Natural killer cell (primary cell): ENCODE measurements at regions not wholly inside any gene's neighbourhood (a gene's known extent, or its start where the extent isn't known, plus 50 kb on each side); places are given as distances from the start of the nearest gene placed in this dataset.

ENCODE experiments used
- ATAC-seq, 3 donors: fragments of 150-1000 bp in 2 of 3; fragments of 200-7000 bp in 1 of 3; cut with Tn5 transposase; 1 replicate in 1 of 3; 2 replicates in 2 of 3; pipeline ENCODE4 v1.10.0; 2021; ENCODE audit warnings: mild to moderate bottlenecking in 2 of 3, moderate library complexity in 2 of 3
- DNase-seq, 2 donors: peaks; one replicate each; pipeline versions ENCODE4 v3.0.0 to v3.0.0-alpha.2; 2013 to 2021; ENCODE audit warnings: mixed read lengths in 1 of 2
- H3K27ac ChIP-seq: one replicate; pipeline ENCODE4 v1.5.1; 2013; ENCODE audit warnings: mild to moderate bottlenecking, low read length
- H3K27me3 ChIP-seq: one replicate; pipeline ENCODE4 v1.6.1; 2013; ENCODE audit warnings: low read length; ENCODE audit not compliant: control insufficient read depth, insufficient read depth
- H3K36me3 ChIP-seq: one replicate; pipeline ENCODE4 v1.6.1; 2013; ENCODE audit warnings: low read length; ENCODE audit not compliant: control insufficient read depth, insufficient read depth
- H3K4me1 ChIP-seq: one replicate; pipeline ENCODE4 v1.6.1; 2013; ENCODE audit warnings: low read length; ENCODE audit not compliant: control insufficient read depth, insufficient read depth
- H3K4me3 ChIP-seq: one replicate; pipeline ENCODE4 v1.5.1; 2013; ENCODE audit warnings: low read length
- H3K9me3 ChIP-seq: one replicate; pipeline ENCODE4 v1.6.1; 2013; ENCODE audit warnings: low read length; ENCODE audit not compliant: control insufficient read depth, insufficient read depth
- H3K27ac Mint-ChIP-seq, 2 donors: one replicate each; pipeline ENCODE4 v1.8.0; 2022; ENCODE audit warnings: mild to moderate bottlenecking in 2 of 2, mixed read lengths in 2 of 2, moderate library complexity in 1 of 2
- H3K27me3 Mint-ChIP-seq, 2 donors: one replicate each; pipeline ENCODE4 v1.8.0; 2022; ENCODE audit warnings: low read depth in 2 of 2, mixed read lengths in 2 of 2
- H3K36me3 Mint-ChIP-seq: one replicate; pipeline ENCODE4 v1.8.0; 2022; ENCODE audit warnings: mixed read lengths
- H3K4me1 Mint-ChIP-seq, 2 donors: one replicate each; pipeline ENCODE4 v1.8.0; 2022; ENCODE audit warnings: mixed read lengths in 2 of 2
- H3K4me3 Mint-ChIP-seq: one replicate; pipeline ENCODE4 v1.8.0; 2022; ENCODE audit warnings: mild to moderate bottlenecking, moderate library complexity, mixed read lengths
- H3K9me3 Mint-ChIP-seq, 2 donors: one replicate each; pipeline ENCODE4 v1.8.0; 2022; ENCODE audit warnings: mixed read lengths in 2 of 2
- WGBS: methylation state at CpG from one replicate; pipeline ENCODE4 v1.1.7; 2013; ENCODE audit warnings: missing lambda C conversion rate; ENCODE audit not compliant: insufficient coverage; 5-methylcytosine and 5-hydroxymethylcytosine counted together
- intact Hi-C: fragments of 100-400 bp; cut with micrococcal nuclease; formaldehyde crosslinking; loops from one replicate; pipeline ENCODE4 v1.14.2; 2022
- TF ChIP-seq, protein P1 (sequence below): fragments of 200-600 bp; IDR thresholded peaks from one replicate; pipeline ENCODE4 v1.8.0; 2022; ENCODE audit warnings: antibody characterized with exemption

DNA sequence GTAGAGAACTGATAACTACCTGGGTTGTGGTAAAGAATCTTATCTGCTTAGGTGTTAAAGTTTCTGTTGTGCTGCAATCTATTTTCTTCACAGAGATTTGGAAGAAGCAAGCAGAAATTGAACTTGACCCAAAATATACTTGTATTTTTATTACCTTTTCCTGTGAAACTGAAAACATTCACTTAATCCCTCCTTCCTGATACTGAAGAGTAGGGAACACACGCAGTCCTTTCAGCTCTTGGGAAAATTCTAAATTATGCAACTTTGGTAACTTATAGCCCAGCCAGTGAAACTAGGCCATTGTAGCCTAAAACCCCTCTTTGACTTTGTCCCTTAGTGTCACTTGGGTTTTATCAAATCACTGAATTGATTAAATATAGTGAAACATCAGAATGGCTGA lies 128.4 kb upstream of the MEIS1 start:
- WGBS, result 100% methylated on average over 1 of the region's 1 CpG
- H3K27ac ChIP-seq, result no peak overlapping the region

GRCh38 chr2:66305718-66306117 lies 129.2 kb upstream of the MEIS1 start:
- ATAC-seq (no peak), DNase-seq (no peak)
- Histone ChIP-seq H3K36me3 (no peaks in the 10 kb centered on the region), H3K27ac (no peak overlapping the region), H3K27me3 (no peaks in the 10 kb centered on the region), H3K9me3 (no peaks in the 10 kb centered on the region), H3K4me3 (no peak overlapping the region), H3K4me1 (no peaks in the 10 kb centered on the region)
- H3K4me3 Mint-ChIP-seq, result no peak overlapping the region
- WGBS, result 93% methylated on average over 12 of the region's 12 CpGs
- H3K9me3 Mint-ChIP-seq, result peaks cover 2% of the 10 kb centered on the region in 2 donors
- no peaks in the 10 kb centered on the region for H3K27me3 Mint-ChIP-seq
- intact Hi-C loops, result no loop called here
- H3K4me1 Mint-ChIP-seq, result no peaks in the 10 kb centered on the region
- H3K36me3 Mint-ChIP-seq, result no peaks in the 10 kb centered on the region
- H3K27ac Mint-ChIP-seq, result no peak overlapping the region
- TF ChIP-seq, protein P1, sequence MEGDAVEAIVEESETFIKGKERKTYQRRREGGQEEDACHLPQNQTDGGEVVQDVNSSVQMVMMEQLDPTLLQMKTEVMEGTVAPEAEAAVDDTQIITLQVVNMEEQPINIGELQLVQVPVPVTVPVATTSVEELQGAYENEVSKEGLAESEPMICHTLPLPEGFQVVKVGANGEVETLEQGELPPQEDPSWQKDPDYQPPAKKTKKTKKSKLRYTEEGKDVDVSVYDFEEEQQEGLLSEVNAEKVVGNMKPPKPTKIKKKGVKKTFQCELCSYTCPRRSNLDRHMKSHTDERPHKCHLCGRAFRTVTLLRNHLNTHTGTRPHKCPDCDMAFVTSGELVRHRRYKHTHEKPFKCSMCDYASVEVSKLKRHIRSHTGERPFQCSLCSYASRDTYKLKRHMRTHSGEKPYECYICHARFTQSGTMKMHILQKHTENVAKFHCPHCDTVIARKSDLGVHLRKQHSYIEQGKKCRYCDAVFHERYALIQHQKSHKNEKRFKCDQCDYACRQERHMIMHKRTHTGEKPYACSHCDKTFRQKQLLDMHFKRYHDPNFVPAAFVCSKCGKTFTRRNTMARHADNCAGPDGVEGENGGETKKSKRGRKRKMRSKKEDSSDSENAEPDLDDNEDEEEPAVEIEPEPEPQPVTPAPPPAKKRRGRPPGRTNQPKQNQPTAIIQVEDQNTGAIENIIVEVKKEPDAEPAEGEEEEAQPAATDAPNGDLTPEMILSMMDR, result no peak

More for the DNA sequence above, 128.4 kb upstream of the MEIS1 start:
- H3K27me3 Mint-ChIP-seq, result no peaks in the 10 kb centered on the region
- DNase-seq, result no peak
- no peaks in the 10 kb centered on the region for H3K4me1 ChIP-seq
- H3K9me3 Mint-ChIP-seq, result peaks cover 2 to 4% of the 10 kb centered on the region in 2 donors
- no peak overlapping the region for H3K4me3 Mint-ChIP-seq
- no peaks in the 10 kb centered on the region for H3K36me3 ChIP-seq
- no peak overlapping the region for H3K27ac Mint-ChIP-seq
- TF ChIP-seq, protein P1, result no peak
- no peaks in the 10 kb centered on the region for H3K4me1 Mint-ChIP-seq
- no peaks in the 10 kb centered on the region for H3K27me3 ChIP-seq
- no peak overlapping the region for H3K4me3 ChIP-seq
- intact Hi-C loops, result no loop called here
- H3K36me3 Mint-ChIP-seq, result no peaks in the 10 kb centered on the region
- H3K9me3 ChIP-seq, result no peaks in the 10 kb centered on the region
- ATAC-seq, result no peak

DNA sequence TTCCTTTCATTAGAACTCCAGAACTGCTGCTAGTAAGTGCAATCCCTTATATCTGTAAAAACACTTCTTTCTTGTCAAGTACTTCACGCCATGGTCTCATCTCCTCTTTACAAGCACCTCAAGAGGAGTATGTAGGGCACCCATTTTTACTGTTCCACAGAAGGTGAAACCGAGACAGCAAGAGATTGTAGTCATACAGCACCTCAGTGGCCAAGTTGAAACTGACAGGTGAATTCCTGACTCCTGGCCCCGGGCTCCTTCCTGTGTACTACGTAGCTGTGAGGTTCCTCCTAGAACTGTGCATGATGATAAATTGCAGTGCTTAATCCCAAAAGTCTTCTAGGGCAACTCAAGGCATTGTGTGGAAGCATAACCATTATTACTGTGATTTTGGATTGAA lies 131.5 kb upstream of the MEIS1 start:
- no peaks in the 10 kb centered on the region for H3K27me3 Mint-ChIP-seq
- no peak overlapping the region for H3K27ac Mint-ChIP-seq
- H3K27me3 ChIP-seq, result no peaks in the 10 kb centered on the region
- H3K36me3 ChIP-seq, result no peaks in the 10 kb centered on the region
- H3K4me1 ChIP-seq, result no peaks in the 10 kb centered on the region
- H3K4me1 Mint-ChIP-seq, result no peaks in the 10 kb centered on the region
- no peak overlapping the region for H3K4me3 Mint-ChIP-seq
- TF ChIP-seq, protein P1, result no peak
- ATAC-seq, result no peak
- intact Hi-C loops, result no loop called here
- no peaks in the 10 kb centered on the region for H3K36me3 Mint-ChIP-seq
- H3K9me3 ChIP-seq, result no peaks in the 10 kb centered on the region
- no peak overlapping the region for H3K27ac ChIP-seq
- no peak for DNase-seq
- WGBS, result 82% methylated on average over 4 of the region's 4 CpGs
- H3K4me3 ChIP-seq, result no peak overlapping the region
- H3K9me3 Mint-ChIP-seq, result peaks cover 2 to 8% of the 10 kb centered on the region in 2 donors

DNA sequence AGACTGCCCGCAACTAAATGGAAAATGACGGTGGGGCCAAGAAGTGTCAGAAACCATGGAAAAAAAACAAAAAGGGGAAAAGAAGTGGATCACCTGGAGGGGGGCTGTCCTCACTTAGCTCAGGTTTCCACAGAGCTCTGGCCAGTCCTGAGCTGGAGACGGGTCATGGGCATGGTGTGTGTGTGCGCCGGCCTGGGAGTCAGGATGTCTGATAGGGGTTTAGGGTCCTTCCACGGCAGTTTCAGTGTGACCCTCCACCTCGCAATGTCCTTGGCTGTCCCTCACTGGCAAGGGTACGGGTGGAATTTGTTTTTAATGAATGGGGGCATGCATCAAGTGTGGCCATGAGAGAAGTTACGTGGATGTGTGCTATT lies 133.2 kb upstream of the MEIS1 start:
- intact Hi-C loops, result no loop called here
- TF ChIP-seq, protein P1, result no peak
- WGBS, result 90% methylated on average over 9 of the region's 9 CpGs
- Mint-ChIP-seq H3K4me3 (no peak overlapping the region), H3K27ac (no peak overlapping the region), H3K36me3 (no peaks in the 10 kb centered on the region), H3K27me3 (no peaks in the 10 kb centered on the region), H3K4me1 (no peaks in the 10 kb centered on the region), H3K9me3 (peaks cover 2 to 7% of the 10 kb centered on the region in 2 donors)
- H3K9me3 ChIP-seq, result no peaks in the 10 kb centered on the region
- no peak for ATAC-seq
- no peaks in the 10 kb centered on the region for H3K4me1 ChIP-seq
- no peaks in the 10 kb centered on the region for H3K36me3 ChIP-seq
- no peak overlapping the region for H3K4me3 ChIP-seq
- DNase-seq, result no peak
- no peak overlapping the region for H3K27ac ChIP-seq
- H3K27me3 ChIP-seq, result no peaks in the 10 kb centered on the region
